ENCODE measurements at regions not wholly inside any gene's neighbourhood (a gene's known extent, or its start where the extent isn't known, plus 50 kb on each side); places are given as distances from the start of the nearest gene placed in this dataset.

- H3K36me3 Mint-ChIP-seq (ENCODE audit: low read depth), result no peaks in the 10 kb centered on the region
- no peaks in the 10 kb centered on the region for H3K9me3 Mint-ChIP-seq
- no peaks in the 10 kb centered on the region for H3K27me3 Mint-ChIP-seq (ENCODE audit: low read depth)
- no peak for TF ChIP-seq CTCF (conservative IDR thresholded peaks at IDR 0.05)
- no peak overlapping the region for H3K4me3 Mint-ChIP-seq
- peaks cover 9% of the 10 kb centered on the region for H3K4me1 Mint-ChIP-seq
- DNase-seq (ENCODE audit: low read depth, low spot score), result no peak
- H3K27ac Mint-ChIP-seq (ENCODE audit: unreplicated experiment), result no peak overlapping the region
These were observed 694.6 kb upstream of the SORCS1 start for GRCh38 chr10:107859065-107859464.

- Mint-ChIP-seq H3K36me3 (ENCODE audit: low read depth) (peaks cover 2% of the 10 kb centered on the region), H3K27ac (ENCODE audit: unreplicated experiment) (no peak overlapping the region), H3K9me3 (peaks cover 5% of the 10 kb centered on the region), H3K27me3 (ENCODE audit: low read depth) (no peaks in the 10 kb centered on the region), H3K4me1 (peaks cover 9% of the 10 kb centered on the region), H3K4me3 (no peak overlapping the region)
- no peak for DNase-seq (ENCODE audit: low read depth, low spot score)
- no peak for TF ChIP-seq CTCF (conservative IDR thresholded peaks at IDR 0.05)
These were observed 691.5 kb upstream of the SORCS1 start for GRCh38 chr10:107856047-107856315.

- no peak overlapping the region for H3K4me3 Mint-ChIP-seq
- H3K4me1 Mint-ChIP-seq, result peaks cover 9% of the 10 kb centered on the region
- DNase-seq (ENCODE audit: low read depth, low spot score), result no peak
- peaks cover 7% of the 10 kb centered on the region for H3K36me3 Mint-ChIP-seq (ENCODE audit: low read depth)
- no peak overlapping the region for H3K27ac Mint-ChIP-seq (ENCODE audit: unreplicated experiment)
- no peaks in the 10 kb centered on the region for H3K27me3 Mint-ChIP-seq (ENCODE audit: low read depth)
- peaks cover 7% of the 10 kb centered on the region for H3K9me3 Mint-ChIP-seq
- TF ChIP-seq CTCF (conservative IDR thresholded peaks at IDR 0.05), result no peak
These were observed 691.0 kb upstream of the SORCS1 start for GRCh38 chr10:107855301-107856046.

GRCh38 chr10:107848726-107849360 lies 684.3 kb upstream of the SORCS1 start:
- TF ChIP-seq CTCF (conservative IDR thresholded peaks at IDR 0.05), result no peak
- Mint-ChIP-seq H3K27ac (ENCODE audit: unreplicated experiment) (no peak overlapping the region), H3K27me3 (ENCODE audit: low read depth) (no peaks in the 10 kb centered on the region)

GRCh38 chr10:107847620-107848019 lies 683.1 kb upstream of the SORCS1 start:
- H3K4me3 Mint-ChIP-seq, result no peak overlapping the region
- peaks cover 7% of the 10 kb centered on the region for H3K9me3 Mint-ChIP-seq
- peaks cover 7% of the 10 kb centered on the region for H3K36me3 Mint-ChIP-seq (ENCODE audit: low read depth)
- TF ChIP-seq CTCF (conservative IDR thresholded peaks at IDR 0.05), result no peak
- H3K4me1 Mint-ChIP-seq, result no peaks in the 10 kb centered on the region
- H3K27me3 Mint-ChIP-seq (ENCODE audit: low read depth), result no peaks in the 10 kb centered on the region
- no peak overlapping the region for H3K27ac Mint-ChIP-seq (ENCODE audit: unreplicated experiment)
- DNase-seq (ENCODE audit: low read depth, low spot score), result no peak

More at GRCh38 chr10:107848726-107849360, 684.3 kb upstream of the SORCS1 start:
- no peak for DNase-seq (ENCODE audit: low read depth, low spot score)
- H3K36me3 Mint-ChIP-seq (ENCODE audit: low read depth), result peaks cover 7% of the 10 kb centered on the region
- H3K4me1 Mint-ChIP-seq, result no peaks in the 10 kb centered on the region
- H3K9me3 Mint-ChIP-seq, result peaks cover 7% of the 10 kb centered on the region
- no peak overlapping the region for H3K4me3 Mint-ChIP-seq

Data from neural crest cell (in vitro differentiated cells).